Spleen (tissue), 7 donors: ENCODE measurements at regions not wholly inside any gene's neighbourhood (a gene's known extent, or its start where the extent isn't known, plus 50 kb on each side); places are given as distances from the start of the nearest gene placed in this dataset.

Experiments used
- CTCF ChIP-seq, 11 experiments: fragments of 200-600 bp in 7 of 11; fragments of 450-650 bp in 4 of 11; sonication (generic) in 4 of 11; IDR thresholded peaks in 8 of 11; conservative IDR thresholded peaks in 3 of 11; 1 replicate in 7 of 11; 2 replicates in 4 of 11; pipeline versions ENCODE4 v1.4.0 to v1.8.0; 2016 to 2021; ENCODE audit warnings: antibody characterized with exemption in 11 of 11, inconsistent platforms in 4 of 11, mild to moderate bottlenecking in 1 of 11
- POLR2A ChIP-seq, 3 donors: fragments of 450-650 bp; IDR thresholded peaks; one replicate each; pipeline ENCODE4 v1.5.1; 2017; ENCODE audit warnings: antibody characterized with exemption in 3 of 3, mild to moderate bottlenecking in 1 of 3
- donor health status: DM: no; HTN: no; CAD: no; lungs with moderate emphysema.
- donor health status: DM: no; HTN: no; CAD: no.
- donor health status: DM: no; HTN: no; CAD: no.

GRCh38 chr1:244199902-244200301 lies 148.8 kb downstream of the ZBTB18 start:
- TF ChIP-seq POLR2A (IDR thresholded peaks at IDR 0.05) (no peak), CTCF (IDR thresholded peaks at IDR 0.05 in 8 of 11, conservative IDR thresholded peaks at IDR 0.05 in 3 of 11) (no peak)
